ENCODE measurements at regions not wholly inside any gene's neighbourhood (a gene's known extent, or its start where the extent isn't known, plus 50 kb on each side); places are given as distances from the start of the nearest gene placed in this dataset.

DNA sequence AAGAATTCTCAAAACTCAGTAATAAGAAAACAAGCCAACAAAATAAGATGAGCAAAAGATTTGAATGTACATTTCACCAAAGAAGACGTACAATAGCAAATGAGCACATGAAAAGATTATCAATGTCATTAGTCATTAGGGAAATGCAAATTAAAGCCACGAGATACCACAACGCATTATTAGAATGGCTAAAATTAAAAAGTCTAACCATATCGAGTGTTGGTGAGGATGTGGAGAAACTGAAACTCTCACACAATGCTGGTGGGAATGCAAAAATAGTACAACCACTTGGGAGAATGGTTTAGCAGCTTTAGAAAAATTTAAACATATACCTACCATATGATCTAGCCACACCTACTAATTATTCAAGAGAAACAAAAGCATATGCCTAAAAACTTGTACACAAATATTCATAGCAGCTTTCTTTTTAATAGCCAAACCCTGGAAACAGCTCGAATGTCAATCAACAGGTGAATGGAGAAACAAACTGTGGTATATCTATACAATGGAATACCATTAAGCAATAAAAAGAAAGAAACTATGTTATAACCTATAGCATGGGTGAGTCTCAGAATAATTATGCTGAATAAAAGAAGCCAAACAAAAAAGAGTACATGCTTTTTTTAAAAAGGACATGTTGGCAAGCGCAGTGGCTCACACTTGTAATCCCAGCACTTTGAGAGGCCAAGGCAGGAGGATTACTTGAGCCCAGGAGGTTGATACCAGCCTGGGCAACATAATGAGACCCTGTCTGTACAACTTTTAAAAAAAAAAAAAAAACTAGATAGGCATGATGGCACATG is 103.6 kb downstream of the LITAF start:
- Histone ChIP-seq H3K9me3 (no peaks in the 10 kb centered on the region), H3K36me3 (ENCODE audit: control insufficient read depth in 2 of 2, extremely low read depth in 1 of 2, insufficient read depth in 1 of 2, low read length in 1 of 2) (no peaks in the 10 kb centered on the region), H3K27ac (ENCODE audit: low read length) (no peak overlapping the region), H3K4me3 (ENCODE audit: control insufficient read depth in 1 of 2, extremely low read depth in 1 of 2, low read length in 1 of 2) (no peak overlapping the region), H3K4me1 (ENCODE audit: control insufficient read depth in 1 of 2, extremely low read depth in 1 of 2, insufficient read depth in 2 of 2, low read length in 2 of 2) (no peaks in the 10 kb centered on the region), H3K27me3 (replicated peaks in 1 of 2; ENCODE audit: control insufficient read depth in 2 of 2, extremely low read depth in 1 of 2, insufficient read depth in 2 of 2, low read length in 1 of 2) (no peaks in the 10 kb centered on the region)
- Mint-ChIP-seq H3K4me1 (no peaks in the 10 kb centered on the region), H3K27me3 (no peaks in the 10 kb centered on the region), H3K27ac (no peak overlapping the region), H3K9me3 (peaks cover 18 to 28% (median 23%) of the 10 kb centered on the region in 3 donors), H3K36me3 (peaks cover 53% of the 10 kb centered on the region), H3K4me3 (no peak overlapping the region)
- ChIA-PET CTCF (interaction anchor here in 1 of 2 donors (0.7 kb wide), 1 partner anchor 117 kb away, joined by 6 read pairs; no protein-coding TSS in a partner anchor), POLR2A (no interaction called here)
- 90% methylated on average over 1 of the region's 6 CpGs for WGBS (ENCODE audit: insufficient coverage)
- no peak for ATAC-seq (replicated peaks in 1 of 4)
- no peak for DNase-seq

GRCh38 chr16:11484691-11485258 is 101.9 kb downstream of the LITAF start:
- no peaks in the 10 kb centered on the region for H3K27me3 ChIP-seq (replicated peaks in 1 of 2; ENCODE audit: control insufficient read depth in 2 of 2, extremely low read depth in 1 of 2, insufficient read depth in 2 of 2, low read length in 1 of 2)
- Mint-ChIP-seq H3K36me3 (peaks cover 53% of the 10 kb centered on the region), H3K27me3 (no peaks in the 10 kb centered on the region)

DNA sequence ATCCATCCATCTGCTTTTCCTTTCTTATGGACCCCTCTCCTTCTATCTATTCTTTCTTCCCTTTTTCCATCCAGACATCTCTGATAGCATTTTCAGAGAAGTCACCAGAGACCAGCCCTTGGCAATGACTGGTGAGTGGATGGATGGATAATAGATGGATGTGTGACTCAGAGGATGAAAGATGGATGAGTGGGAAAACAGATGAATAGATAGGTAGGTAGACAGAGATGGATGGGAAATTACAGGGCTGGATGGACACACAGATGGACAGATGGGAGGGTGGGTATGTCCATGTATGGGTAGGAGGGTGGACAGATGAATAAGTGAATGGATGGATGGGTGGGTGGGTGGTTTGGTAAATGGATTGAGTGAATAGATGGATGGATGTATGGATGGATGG is 101.0 kb downstream of the LITAF start:
- H3K27me3 Mint-ChIP-seq = no peaks in the 10 kb centered on the region
- Histone ChIP-seq H3K4me1 (ENCODE audit: control insufficient read depth in 1 of 2, extremely low read depth in 1 of 2, insufficient read depth in 2 of 2, low read length in 2 of 2) (no peaks in the 10 kb centered on the region), H3K4me3 (ENCODE audit: control insufficient read depth in 1 of 2, extremely low read depth in 1 of 2, low read length in 1 of 2) (no peak overlapping the region), H3K9me3 (no peaks in the 10 kb centered on the region), H3K27ac (ENCODE audit: low read length) (no peak overlapping the region), H3K27me3 (replicated peaks in 1 of 2; ENCODE audit: control insufficient read depth in 2 of 2, extremely low read depth in 1 of 2, insufficient read depth in 2 of 2, low read length in 1 of 2) (no peaks in the 10 kb centered on the region), H3K36me3 (ENCODE audit: control insufficient read depth in 2 of 2, extremely low read depth in 1 of 2, insufficient read depth in 1 of 2, low read length in 1 of 2) (no peaks in the 10 kb centered on the region)
- DNase-seq = no peak
- peaks cover 15 to 29% (median 19%) of the 10 kb centered on the region in 3 donors for H3K9me3 Mint-ChIP-seq
- no peak overlapping the region for H3K4me3 Mint-ChIP-seq
- POLR2A ChIA-PET = no interaction called here
- H3K4me1 Mint-ChIP-seq = no peaks in the 10 kb centered on the region
- CTCF ChIA-PET = no interaction called here
- ATAC-seq (replicated peaks in 1 of 4) = no peak
- no peak overlapping the region for H3K27ac Mint-ChIP-seq
- peaks cover 48% of the 10 kb centered on the region for H3K36me3 Mint-ChIP-seq

More at GRCh38 chr16:11484691-11485258, 101.9 kb downstream of the LITAF start:
- POLR2A ChIA-PET = no interaction called here
- no peak overlapping the region for H3K4me3 Mint-ChIP-seq
- CTCF ChIA-PET = no interaction called here
- 79% methylated on average over 5 of the region's 8 CpGs for WGBS (ENCODE audit: insufficient coverage)
- no peak for ATAC-seq (replicated peaks in 1 of 4)
- Histone ChIP-seq H3K9me3 (no peaks in the 10 kb centered on the region), H3K4me3 (ENCODE audit: control insufficient read depth in 1 of 2, extremely low read depth in 1 of 2, low read length in 1 of 2) (no peak overlapping the region), H3K4me1 (ENCODE audit: control insufficient read depth in 1 of 2, extremely low read depth in 1 of 2, insufficient read depth in 2 of 2, low read length in 2 of 2) (no peaks in the 10 kb centered on the region), H3K27ac (ENCODE audit: low read length) (no peak overlapping the region), H3K36me3 (ENCODE audit: control insufficient read depth in 2 of 2, extremely low read depth in 1 of 2, insufficient read depth in 1 of 2, low read length in 1 of 2) (no peaks in the 10 kb centered on the region)
- peaks cover 18 to 30% (median 23%) of the 10 kb centered on the region in 3 donors for H3K9me3 Mint-ChIP-seq
- no peak overlapping the region for H3K27ac Mint-ChIP-seq
- no peak for DNase-seq
- no peaks in the 10 kb centered on the region for H3K4me1 Mint-ChIP-seq

DNA sequence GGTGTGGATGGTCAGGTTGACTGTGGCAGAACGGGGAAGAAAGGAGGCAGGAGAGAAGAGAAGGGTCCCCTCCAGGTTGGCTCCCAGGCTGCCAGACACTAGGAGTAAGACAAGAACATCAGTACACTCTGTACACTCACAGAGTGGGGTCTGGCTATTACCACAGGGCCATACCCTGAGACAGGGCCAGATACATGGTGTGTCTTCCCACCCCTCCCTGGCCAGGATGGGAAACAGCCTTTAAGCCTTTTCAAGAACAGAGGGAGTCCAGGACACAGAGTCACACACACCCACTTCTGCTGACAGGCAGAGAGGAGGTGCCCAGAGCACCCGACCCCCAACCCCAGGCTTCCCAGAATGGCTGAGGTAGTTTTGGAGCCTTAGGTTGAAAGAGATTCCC is 99.4 kb downstream of the LITAF start:
- Mint-ChIP-seq H3K4me1 (no peaks in the 10 kb centered on the region), H3K27ac (no peak overlapping the region), H3K36me3 (peaks cover 47% of the 10 kb centered on the region), H3K27me3 (no peaks in the 10 kb centered on the region), H3K4me3 (no peak overlapping the region), H3K9me3 (peaks cover 13 to 33% (median 21%) of the 10 kb centered on the region in 3 donors)
- Histone ChIP-seq H3K9me3 (no peaks in the 10 kb centered on the region), H3K36me3 (ENCODE audit: control insufficient read depth in 2 of 2, extremely low read depth in 1 of 2, insufficient read depth in 1 of 2, low read length in 1 of 2) (no peaks in the 10 kb centered on the region), H3K27ac (ENCODE audit: low read length) (no peak overlapping the region), H3K4me1 (ENCODE audit: control insufficient read depth in 1 of 2, extremely low read depth in 1 of 2, insufficient read depth in 2 of 2, low read length in 2 of 2) (no peaks in the 10 kb centered on the region), H3K27me3 (replicated peaks in 1 of 2; ENCODE audit: control insufficient read depth in 2 of 2, extremely low read depth in 1 of 2, insufficient read depth in 2 of 2, low read length in 1 of 2) (no peaks in the 10 kb centered on the region), H3K4me3 (ENCODE audit: control insufficient read depth in 1 of 2, extremely low read depth in 1 of 2, low read length in 1 of 2) (no peak overlapping the region)
- WGBS (ENCODE audit: insufficient coverage) = no CpG with 5 or more reads among the region's 2 CpGs
- CTCF ChIA-PET = no interaction called here
- POLR2A ChIA-PET = no interaction called here
- ATAC-seq (replicated peaks in 1 of 4) (no peak), DNase-seq (no peak)

- Histone ChIP-seq H3K36me3 (ENCODE audit: control insufficient read depth in 2 of 2, extremely low read depth in 1 of 2, insufficient read depth in 1 of 2, low read length in 1 of 2) (no peaks in the 10 kb centered on the region), H3K9me3 (no peaks in the 10 kb centered on the region), H3K27ac (ENCODE audit: low read length) (no peak overlapping the region), H3K4me3 (ENCODE audit: control insufficient read depth in 1 of 2, extremely low read depth in 1 of 2, low read length in 1 of 2) (no peak overlapping the region), H3K27me3 (replicated peaks in 1 of 2; ENCODE audit: control insufficient read depth in 2 of 2, extremely low read depth in 1 of 2, insufficient read depth in 2 of 2, low read length in 1 of 2) (no peaks in the 10 kb centered on the region), H3K4me1 (ENCODE audit: control insufficient read depth in 1 of 2, extremely low read depth in 1 of 2, insufficient read depth in 2 of 2, low read length in 2 of 2) (no peaks in the 10 kb centered on the region)
- peaks cover 6 to 26% (median 13%) of the 10 kb centered on the region in 3 donors for H3K9me3 Mint-ChIP-seq
- peaks cover 43% of the 10 kb centered on the region for H3K36me3 Mint-ChIP-seq
- H3K4me1 Mint-ChIP-seq = no peaks in the 10 kb centered on the region
- no peak for ATAC-seq (replicated peaks in 1 of 4)
- H3K27me3 Mint-ChIP-seq = no peaks in the 10 kb centered on the region
- POLR2A ChIA-PET = no interaction called here
- H3K4me3 Mint-ChIP-seq = no peak overlapping the region
- CTCF ChIA-PET = no interaction called here
- no peak overlapping the region for H3K27ac Mint-ChIP-seq
- DNase-seq = no peak
- 100% methylated on average over 1 of the region's 2 CpGs for WGBS (ENCODE audit: insufficient coverage)
Measured at GRCh38 chr16:11488304-11488703, 98.4 kb downstream of the LITAF start.

DNA sequence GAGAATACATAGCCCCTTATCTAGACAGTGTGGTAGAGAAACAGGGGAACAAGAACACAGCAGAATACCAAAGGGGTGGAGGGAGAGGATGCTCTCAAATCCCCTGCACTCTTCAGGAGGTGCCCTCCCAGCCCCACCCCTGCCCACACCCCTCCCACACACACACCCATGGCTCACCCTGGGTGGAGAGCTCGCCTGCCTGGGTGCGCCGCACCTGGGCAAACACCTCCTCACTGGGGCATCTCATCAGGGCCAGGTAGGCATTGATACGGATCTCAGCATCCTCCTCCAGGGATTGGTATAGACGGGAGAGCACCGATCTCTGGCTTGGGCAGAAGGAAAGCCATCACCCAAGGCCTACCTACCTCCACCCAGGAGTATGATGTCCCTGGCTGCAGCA is 95.2 kb downstream of the LITAF start:
- H3K27ac ChIP-seq (ENCODE audit: low read length) = no peak overlapping the region
- H3K36me3 ChIP-seq (ENCODE audit: control insufficient read depth in 2 of 2, extremely low read depth in 1 of 2, insufficient read depth in 1 of 2, low read length in 1 of 2) = no peaks in the 10 kb centered on the region
- H3K4me3 ChIP-seq (ENCODE audit: control insufficient read depth in 1 of 2, extremely low read depth in 1 of 2, low read length in 1 of 2) = no peak overlapping the region
- Mint-ChIP-seq H3K4me1 (peaks cover 7 to 14% (median 13%) of the 10 kb centered on the region in 3 donors), H3K27me3 (no peaks in the 10 kb centered on the region), H3K36me3 (peaks cover 22% of the 10 kb centered on the region), H3K4me3 (no peak overlapping the region), H3K9me3 (peaks cover 2 to 13% (median 4%) of the 10 kb centered on the region in 3 donors), H3K27ac (no peak overlapping the region)
- no peaks in the 10 kb centered on the region for H3K9me3 ChIP-seq
- no peak for ATAC-seq (replicated peaks in 1 of 4)
- DNase-seq = no peak
- H3K27me3 ChIP-seq (replicated peaks in 1 of 2; ENCODE audit: control insufficient read depth in 2 of 2, extremely low read depth in 1 of 2, insufficient read depth in 2 of 2, low read length in 1 of 2) = no peaks in the 10 kb centered on the region
- ChIA-PET POLR2A (no interaction called here), CTCF (no interaction called here)
- peaks cover 0 to 9% of the 10 kb centered on the region in 2 experiments for H3K4me1 ChIP-seq (ENCODE audit: control insufficient read depth in 1 of 2, extremely low read depth in 1 of 2, insufficient read depth in 2 of 2, low read length in 2 of 2)
- 94% methylated on average over 4 of the region's 6 CpGs for WGBS (ENCODE audit: insufficient coverage)

Measured in T-cell (primary cell).